ENCODE measurements at regions not wholly inside any gene's neighbourhood (a gene's known extent, or its start where the extent isn't known, plus 50 kb on each side); places are given as distances from the start of the nearest gene placed in this dataset.

DNA sequence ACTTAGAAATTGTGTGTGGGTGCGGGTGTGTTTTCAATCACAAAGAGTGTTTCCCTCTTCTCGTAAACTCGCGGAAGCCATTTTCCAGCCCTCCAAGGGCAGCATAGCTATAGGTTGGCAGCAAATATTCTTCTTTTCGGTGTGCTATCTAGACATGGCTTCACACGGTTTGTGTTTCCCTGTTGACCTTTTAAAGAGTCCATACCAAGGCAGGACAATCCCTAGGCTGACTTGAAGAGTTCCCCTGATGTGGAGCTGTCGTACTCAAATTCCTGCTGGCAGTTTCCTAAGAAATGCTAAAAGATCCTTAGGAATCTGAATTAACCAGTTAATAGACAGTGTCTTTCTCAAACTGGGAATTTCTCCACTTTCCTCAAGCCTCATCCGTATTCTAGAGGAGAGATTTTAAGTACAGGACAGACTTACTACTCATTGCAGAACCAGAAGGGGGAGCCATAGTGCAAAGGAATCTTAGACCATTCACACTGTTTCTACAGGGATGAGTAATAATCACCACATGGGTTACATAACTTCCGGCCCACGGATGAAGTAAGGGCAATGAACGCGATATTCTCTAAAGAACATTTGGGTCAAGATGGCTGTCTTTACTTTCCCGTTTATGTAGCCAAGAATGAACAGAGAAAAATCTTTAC lies 288.6 kb upstream of the ELAC2 start:
- Histone ChIP-seq H3K79me2 (ENCODE audit: low read length) (no peaks in the 10 kb centered on the region), H3K4me3 (ENCODE audit: low read length) (no peak overlapping the region), H3K27me3 (ENCODE audit: low read length) (peaks cover 24% of the 10 kb centered on the region), H3K27ac (ENCODE audit: low read length) (no peak overlapping the region), H4K20me1 (ENCODE audit: low read length) (no peaks in the 10 kb centered on the region), H3K9ac (ENCODE audit: low read length) (no peak overlapping the region), H3K36me3 (ENCODE audit: low read depth, low read length) (no peaks in the 10 kb centered on the region), H3K4me2 (ENCODE audit: low read length) (no peak overlapping the region), H3F3A (ENCODE audit: low read length, unreplicated experiment) (no peaks in the 10 kb centered on the region), H3K4me1 (ENCODE audit: insufficient read depth, low read length) (no peaks in the 10 kb centered on the region), H3K9me3 (ENCODE audit: low read length) (no peaks in the 10 kb centered on the region), H3K9me2 (replicated peaks; ENCODE audit: low read length) (no peaks in the 10 kb centered on the region), H2AFZ (ENCODE audit: low read length) (no peak overlapping the region)
- intact Hi-C loops (cut with micrococcal nuclease) = no loop called here
- BruUV-seq (replicated peaks) = no TSS peak
- DNase-seq (peak; percentile 86), ATAC-seq (no peak)
- POLR2A ChIA-PET (ENCODE audit: unreplicated experiment) = no interaction called here
- CTCF ChIA-PET = no interaction called here
- TF ChIP-seq, protein P1, sequence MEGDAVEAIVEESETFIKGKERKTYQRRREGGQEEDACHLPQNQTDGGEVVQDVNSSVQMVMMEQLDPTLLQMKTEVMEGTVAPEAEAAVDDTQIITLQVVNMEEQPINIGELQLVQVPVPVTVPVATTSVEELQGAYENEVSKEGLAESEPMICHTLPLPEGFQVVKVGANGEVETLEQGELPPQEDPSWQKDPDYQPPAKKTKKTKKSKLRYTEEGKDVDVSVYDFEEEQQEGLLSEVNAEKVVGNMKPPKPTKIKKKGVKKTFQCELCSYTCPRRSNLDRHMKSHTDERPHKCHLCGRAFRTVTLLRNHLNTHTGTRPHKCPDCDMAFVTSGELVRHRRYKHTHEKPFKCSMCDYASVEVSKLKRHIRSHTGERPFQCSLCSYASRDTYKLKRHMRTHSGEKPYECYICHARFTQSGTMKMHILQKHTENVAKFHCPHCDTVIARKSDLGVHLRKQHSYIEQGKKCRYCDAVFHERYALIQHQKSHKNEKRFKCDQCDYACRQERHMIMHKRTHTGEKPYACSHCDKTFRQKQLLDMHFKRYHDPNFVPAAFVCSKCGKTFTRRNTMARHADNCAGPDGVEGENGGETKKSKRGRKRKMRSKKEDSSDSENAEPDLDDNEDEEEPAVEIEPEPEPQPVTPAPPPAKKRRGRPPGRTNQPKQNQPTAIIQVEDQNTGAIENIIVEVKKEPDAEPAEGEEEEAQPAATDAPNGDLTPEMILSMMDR (conservative IDR thresholded peaks at IDR 0.05; ENCODE audit: low read depth, low read length) = peak; percentile 85
- TF ChIP-seq EZH2phosphoT487 (IDR thresholded peaks at IDR 0.05; ENCODE audit: borderline replicate concordance, low read length) = no peak

- BruUV-seq (replicated peaks) = no TSS peak
- DNase-seq (no peak), ATAC-seq (no peak)
- Histone ChIP-seq H4K20me1 (ENCODE audit: low read length) (no peaks in the 10 kb centered on the region), H2AFZ (ENCODE audit: low read length) (no peak overlapping the region), H3K4me3 (ENCODE audit: low read length) (no peak overlapping the region), H3K27me3 (ENCODE audit: low read length) (peaks cover 27% of the 10 kb centered on the region), H3K9me2 (replicated peaks; ENCODE audit: low read length) (no peaks in the 10 kb centered on the region), H3K4me2 (ENCODE audit: low read length) (no peak overlapping the region), H3F3A (ENCODE audit: low read length, unreplicated experiment) (no peaks in the 10 kb centered on the region), H3K9me3 (ENCODE audit: low read length) (no peaks in the 10 kb centered on the region), H3K4me1 (ENCODE audit: insufficient read depth, low read length) (no peaks in the 10 kb centered on the region), H3K9ac (ENCODE audit: low read length) (no peak overlapping the region), H3K79me2 (ENCODE audit: low read length) (no peaks in the 10 kb centered on the region), H3K36me3 (ENCODE audit: low read depth, low read length) (no peaks in the 10 kb centered on the region), H3K27ac (ENCODE audit: low read length) (no peak overlapping the region)
- ChIA-PET POLR2A (ENCODE audit: unreplicated experiment) (interaction anchor here (0.7 kb wide), 1 partner anchor 756 kb away, joined by 4 read pairs; no protein-coding TSS in a partner anchor), CTCF (no interaction called here)
- intact Hi-C loops (cut with micrococcal nuclease) = no loop called here
- TF ChIP-seq, protein P1 (conservative IDR thresholded peaks at IDR 0.05; ENCODE audit: low read depth, low read length) = no peak
- TF ChIP-seq EZH2phosphoT487 (IDR thresholded peaks at IDR 0.05; ENCODE audit: borderline replicate concordance, low read length) (no peak), EZH2 (IDR thresholded peaks at IDR 0.05; ENCODE audit: low read length, unreplicated experiment) (no peak)
Measured at GRCh38 chr17:13302983-13303382, 285.2 kb upstream of the ELAC2 start.

DNA sequence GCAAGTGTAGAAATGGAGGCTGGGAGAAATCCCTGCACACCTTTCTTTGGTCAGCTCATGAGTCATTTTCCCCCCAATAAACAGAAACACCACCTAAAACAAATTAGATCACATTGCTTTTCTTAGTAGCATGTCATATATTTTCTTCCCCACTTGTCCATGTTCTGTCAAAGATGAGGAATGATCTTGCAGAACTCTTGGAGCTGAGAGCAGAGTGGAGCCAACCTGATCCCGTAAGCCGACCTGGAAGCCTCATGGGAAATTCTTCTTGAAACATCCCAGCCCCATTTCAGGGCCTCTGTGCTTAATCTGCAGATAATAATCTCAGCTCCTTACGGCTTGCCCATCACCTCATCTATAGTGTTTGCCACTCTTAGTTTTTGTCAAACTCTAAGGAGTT lies 284.6 kb upstream of the ELAC2 start:
- H3K4me3 ChIP-seq (ENCODE audit: low read length) = no peak overlapping the region
- H3K27ac ChIP-seq (ENCODE audit: low read length) = no peak overlapping the region
- no peak overlapping the region for H2AFZ ChIP-seq (ENCODE audit: low read length)
- no peaks in the 10 kb centered on the region for H3K4me1 ChIP-seq (ENCODE audit: insufficient read depth, low read length)
- H3K36me3 ChIP-seq (ENCODE audit: low read depth, low read length) = no peaks in the 10 kb centered on the region
- H3K4me2 ChIP-seq (ENCODE audit: low read length) = no peak overlapping the region
- ATAC-seq (no peak), DNase-seq (no peak)
- TF ChIP-seq, protein P1 (conservative IDR thresholded peaks at IDR 0.05; ENCODE audit: low read depth, low read length) = no peak
- TF ChIP-seq EZH2phosphoT487 (IDR thresholded peaks at IDR 0.05; ENCODE audit: borderline replicate concordance, low read length) = no peak
- no peak for TF ChIP-seq EZH2 (IDR thresholded peaks at IDR 0.05; ENCODE audit: low read length, unreplicated experiment)
- no peaks in the 10 kb centered on the region for H3K9me3 ChIP-seq (ENCODE audit: low read length)
- ChIA-PET CTCF (no interaction called here), POLR2A (ENCODE audit: unreplicated experiment) (no interaction called here)
- intact Hi-C loops (cut with micrococcal nuclease) = no loop called here
- H3K9me2 ChIP-seq (replicated peaks; ENCODE audit: low read length) = no peaks in the 10 kb centered on the region
- peaks cover 27% of the 10 kb centered on the region for H3K27me3 ChIP-seq (ENCODE audit: low read length)
- no peaks in the 10 kb centered on the region for H4K20me1 ChIP-seq (ENCODE audit: low read length)
- BruUV-seq (replicated peaks) = no TSS peak
- H3K9ac ChIP-seq (ENCODE audit: low read length) = no peak overlapping the region
- no peaks in the 10 kb centered on the region for H3F3A ChIP-seq (ENCODE audit: low read length, unreplicated experiment)
- H3K79me2 ChIP-seq (ENCODE audit: low read length) = no peaks in the 10 kb centered on the region
